Upper lobe of right lung (tissue), 1 donor: ENCODE measurements at regions not wholly inside any gene's neighbourhood (a gene's known extent, or its start where the extent isn't known, plus 50 kb on each side); places are given as distances from the start of the nearest gene placed in this dataset.
"Not testable (repeated sequence)": the region's sequence is repeated elsewhere in the genome, so short reads cannot be mapped to it uniquely, and the experiment has no call there.

ENCODE experiments used
- ATAC-seq: fragments of 200-7000 bp; cut with Tn5 transposase; one replicate; pipeline ENCODE4 v1.9.1; 2020; ENCODE audit warnings: mild to moderate bottlenecking, moderate library complexity
- DNase-seq: peaks from one replicate; pipeline ENCODE4 v3.0.0-alpha.2; 2020
- H3K27ac ChIP-seq: fragments of 200-600 bp; one replicate; pipeline ENCODE4 v1.8.0; 2022
- H3K27me3 ChIP-seq: fragments of 200-600 bp; one replicate; pipeline ENCODE4 v1.8.0; 2022; ENCODE audit warnings: mild to moderate bottlenecking
- H3K36me3 ChIP-seq: fragments of 200-600 bp; one replicate; pipeline ENCODE4 v1.8.0; 2022
- H3K4me1 ChIP-seq: fragments of 200-600 bp; one replicate; pipeline ENCODE4 v1.8.0; 2022
- H3K4me3 ChIP-seq: fragments of 200-600 bp; one replicate; pipeline ENCODE4 v1.8.0; 2022; ENCODE audit warnings: mild to moderate bottlenecking
- H3K9me3 ChIP-seq: fragments of 200-600 bp; one replicate; pipeline ENCODE4 v1.8.0; 2022
- intact Hi-C: fragments of 100-400 bp; cut with DNase I; formaldehyde crosslinking; loops from one replicate; pipeline ENCODE4 v1.11.0; 2022
- TF ChIP-seq, protein P1 (sequence below): fragments of 200-600 bp; IDR thresholded peaks from one replicate; pipeline ENCODE4 v1.8.0; 2022; ENCODE audit warnings: antibody characterized with exemption
- donor health status: DM: no; HTN: yes; CAD: no; lungs with severe emphysema.

GRCh38 chrX:124181515-124181914 is 150.9 kb upstream of the TEX13D start:
- intact Hi-C loops, H3K4me1 ChIP-seq, H3K9me3 ChIP-seq, H3K27ac ChIP-seq, ATAC-seq, DNase-seq, H3K27me3 ChIP-seq, H3K4me3 ChIP-seq, H3K36me3 ChIP-seq: not testable (repeated sequence)

GRCh38 chrX:124190440-124190839 is 142.0 kb upstream of the TEX13D start:
- intact Hi-C loops: no loop called here
- H3K4me1 ChIP-seq: no peaks in the 10 kb centered on the region
- no peak for ATAC-seq

DNA sequence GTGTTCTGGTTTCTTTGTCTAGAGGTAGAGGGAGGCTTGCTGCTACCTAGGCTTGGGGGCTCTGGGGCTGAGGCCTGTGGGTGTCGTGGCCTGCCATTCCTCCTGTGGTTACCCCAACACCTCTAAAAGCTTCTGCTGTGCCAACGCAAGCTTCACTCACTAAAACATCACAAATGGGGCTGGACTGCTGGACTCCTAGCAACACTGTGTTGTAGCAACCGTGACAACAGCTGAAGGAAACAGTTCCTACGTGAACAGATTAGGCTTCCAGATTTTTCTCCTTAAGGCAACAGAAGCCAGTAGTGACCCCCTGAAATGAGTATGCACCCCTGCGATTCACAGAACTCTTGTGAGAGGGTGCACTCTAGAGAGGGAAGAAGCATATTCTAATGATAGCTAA is 138.3 kb upstream of the TEX13D start:
- peak overlapping the region; percentile 74 for H3K27ac ChIP-seq
- no peaks in the 10 kb centered on the region for H3K9me3 ChIP-seq
- DNase-seq: no peak
- no peaks in the 10 kb centered on the region for H3K27me3 ChIP-seq
- H3K4me1 ChIP-seq: no peaks in the 10 kb centered on the region
- TF ChIP-seq, protein P1, sequence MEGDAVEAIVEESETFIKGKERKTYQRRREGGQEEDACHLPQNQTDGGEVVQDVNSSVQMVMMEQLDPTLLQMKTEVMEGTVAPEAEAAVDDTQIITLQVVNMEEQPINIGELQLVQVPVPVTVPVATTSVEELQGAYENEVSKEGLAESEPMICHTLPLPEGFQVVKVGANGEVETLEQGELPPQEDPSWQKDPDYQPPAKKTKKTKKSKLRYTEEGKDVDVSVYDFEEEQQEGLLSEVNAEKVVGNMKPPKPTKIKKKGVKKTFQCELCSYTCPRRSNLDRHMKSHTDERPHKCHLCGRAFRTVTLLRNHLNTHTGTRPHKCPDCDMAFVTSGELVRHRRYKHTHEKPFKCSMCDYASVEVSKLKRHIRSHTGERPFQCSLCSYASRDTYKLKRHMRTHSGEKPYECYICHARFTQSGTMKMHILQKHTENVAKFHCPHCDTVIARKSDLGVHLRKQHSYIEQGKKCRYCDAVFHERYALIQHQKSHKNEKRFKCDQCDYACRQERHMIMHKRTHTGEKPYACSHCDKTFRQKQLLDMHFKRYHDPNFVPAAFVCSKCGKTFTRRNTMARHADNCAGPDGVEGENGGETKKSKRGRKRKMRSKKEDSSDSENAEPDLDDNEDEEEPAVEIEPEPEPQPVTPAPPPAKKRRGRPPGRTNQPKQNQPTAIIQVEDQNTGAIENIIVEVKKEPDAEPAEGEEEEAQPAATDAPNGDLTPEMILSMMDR: no peak
- ATAC-seq: peak; percentile 56
- intact Hi-C loops: no loop called here
- no peak overlapping the region for H3K4me3 ChIP-seq
- no peaks in the 10 kb centered on the region for H3K36me3 ChIP-seq

More at GRCh38 chrX:124190440-124190839, 142.0 kb upstream of the TEX13D start:
- no peaks in the 10 kb centered on the region for H3K9me3 ChIP-seq
- no peak overlapping the region for H3K4me3 ChIP-seq
- H3K27me3 ChIP-seq: no peaks in the 10 kb centered on the region
- H3K36me3 ChIP-seq: no peaks in the 10 kb centered on the region
- H3K27ac ChIP-seq: no peak overlapping the region
- no peak for DNase-seq
- TF ChIP-seq, protein P1: no peak

DNA sequence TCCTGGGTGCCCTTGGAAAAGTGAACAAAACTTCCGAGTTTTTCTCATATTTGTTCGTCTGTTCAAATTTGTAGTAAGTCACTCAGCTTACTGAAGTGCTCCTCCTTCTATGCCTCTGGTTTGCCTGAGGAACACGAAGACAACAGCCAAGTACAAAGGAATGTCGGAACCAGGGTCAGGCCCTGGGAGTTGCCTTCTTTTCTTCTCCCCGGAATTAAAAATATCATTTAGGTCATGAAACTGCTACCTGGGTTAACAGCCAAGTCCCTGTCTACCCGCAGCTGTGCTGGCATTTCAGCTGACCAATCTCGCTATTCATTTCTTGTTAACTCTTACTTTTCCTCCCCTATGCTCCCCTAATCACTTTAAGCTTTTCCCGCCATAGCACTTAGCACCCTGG is 137.6 kb upstream of the TEX13D start:
- H3K27me3 ChIP-seq: no peaks in the 10 kb centered on the region
- peak; percentile 48 for ATAC-seq
- intact Hi-C loops: no loop called here

GRCh38 chrX:124203311-124203710 is 129.1 kb upstream of the TEX13D start:
- no peaks in the 10 kb centered on the region for H3K36me3 ChIP-seq
- H3K4me3 ChIP-seq: no peak overlapping the region
- intact Hi-C loops: no loop called here
- DNase-seq (no peak), ATAC-seq (no peak)
- H3K27me3 ChIP-seq: no peaks in the 10 kb centered on the region
- H3K27ac ChIP-seq: no peak overlapping the region
- H3K4me1 ChIP-seq: no peaks in the 10 kb centered on the region
- H3K9me3 ChIP-seq: no peaks in the 10 kb centered on the region
- TF ChIP-seq, protein P1: no peak

More for the DNA sequence above, 137.6 kb upstream of the TEX13D start:
- Histone ChIP-seq H3K27ac (peak overlapping the region; percentile 74), H3K9me3 (no peaks in the 10 kb centered on the region), H3K36me3 (no peaks in the 10 kb centered on the region), H3K4me3 (no peak overlapping the region), H3K4me1 (no peaks in the 10 kb centered on the region)
- DNase-seq: no peak
- TF ChIP-seq, protein P1: no peak

GRCh38 chrX:124208660-124209059 is 123.8 kb upstream of the TEX13D start:
- Histone ChIP-seq H3K4me1 (no peaks in the 10 kb centered on the region), H3K27ac (no peak overlapping the region), H3K4me3 (no peak overlapping the region), H3K27me3 (no peaks in the 10 kb centered on the region), H3K36me3 (no peaks in the 10 kb centered on the region), H3K9me3 (no peaks in the 10 kb centered on the region)
- ATAC-seq (peak; percentile 71), DNase-seq (no peak)
- TF ChIP-seq, protein P1: no peak
- intact Hi-C loops: no loop called here
